ENCODE measurements at regions not wholly inside any gene's neighbourhood (a gene's known extent, or its start where the extent isn't known, plus 50 kb on each side); places are given as distances from the start of the nearest gene placed in this dataset.

DNA sequence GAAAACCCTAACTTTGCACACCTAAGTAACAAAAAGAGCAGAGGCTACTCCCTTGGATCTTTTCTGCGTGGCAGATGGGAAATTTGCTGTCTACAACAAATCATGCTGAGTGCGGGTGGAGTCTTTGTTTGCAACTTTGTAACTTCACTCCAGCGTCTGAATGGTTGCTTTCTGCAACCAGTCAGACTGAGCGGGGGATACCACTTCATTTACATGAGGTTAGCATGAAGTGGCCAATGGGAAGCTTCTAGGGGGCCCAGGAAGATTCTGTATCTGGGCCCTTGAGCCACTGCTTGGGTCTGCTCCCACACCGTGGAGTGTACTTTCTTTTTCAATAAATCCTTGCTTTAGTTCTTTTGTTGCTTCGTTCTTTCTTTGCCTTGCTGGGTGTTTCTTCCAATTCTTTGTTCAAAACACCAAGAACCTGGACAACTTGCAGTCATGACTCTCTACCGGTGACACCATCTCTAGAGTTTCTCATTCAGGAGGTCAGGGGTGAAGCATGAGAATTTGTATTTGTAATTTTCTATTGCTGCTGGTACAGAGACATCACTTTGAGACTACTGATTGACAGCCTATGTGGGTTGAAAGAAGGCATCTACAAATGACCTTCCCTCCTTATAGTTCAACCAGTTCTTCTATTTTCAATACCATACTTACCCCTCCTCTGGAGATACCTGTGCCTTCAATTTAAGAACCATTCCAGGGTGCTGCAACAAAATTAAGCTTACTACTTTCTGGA lies 55.8 kb upstream of the RC3H1 start (continued):
- TF ChIP-seq PRDM10 (IDR thresholded peaks at IDR 0.05; ENCODE audit: partially characterized antibody) (peak; percentile 92), SMAD3 (CRISPR knock-in tag; conservative IDR thresholded peaks at IDR 0.05) (no peak)

DNA sequence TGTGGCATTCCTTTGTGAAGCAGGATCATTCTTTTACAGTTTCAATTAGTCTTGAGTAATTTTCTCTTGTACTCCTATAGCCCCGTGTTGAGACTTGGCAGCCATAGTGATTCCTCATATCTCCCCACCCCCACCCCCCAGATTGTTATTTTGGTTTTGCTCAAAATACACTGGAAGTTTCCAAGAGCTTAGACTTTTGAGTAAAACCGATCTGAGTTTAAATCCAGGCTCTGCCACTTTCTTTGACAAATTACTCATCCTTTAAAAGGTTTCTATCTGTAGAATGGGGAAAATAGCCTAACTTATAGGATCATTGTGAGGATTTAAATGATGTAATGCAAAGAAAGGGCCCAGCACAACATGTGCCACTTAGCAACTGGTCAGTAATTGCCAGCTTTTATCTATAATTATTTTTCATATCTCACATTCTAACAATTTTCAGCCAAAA lies 53.1 kb upstream of the RC3H1 start:
- Histone ChIP-seq H3K4me3 (no peak overlapping the region), H3K27me3 (ENCODE audit: control insufficient read depth in 2 of 2, insufficient read depth in 2 of 2, low read length in 2 of 2) (no peaks in the 10 kb centered on the region), H2AFZ (ENCODE audit: low read depth, low read length) (peak overlapping the region; percentile 78), H3K4me2 (ENCODE audit: insufficient read depth, low read length) (no peak overlapping the region), H3K9me3 (replicated peaks; ENCODE audit: control insufficient read depth, insufficient read depth, low read depth, low read length) (no peaks in the 10 kb centered on the region), H3K9ac (ENCODE audit: insufficient read depth in 1 of 2, low read depth in 2 of 2, low read length in 2 of 2) (no peak overlapping the region), H3K36me3 (ENCODE audit: control insufficient read depth, insufficient read depth, low read length) (no peaks in the 10 kb centered on the region), H3K4me1 (replicated peaks in 1 of 2; ENCODE audit: control insufficient read depth in 2 of 2, insufficient read depth in 2 of 2, low read length in 2 of 2) (peaks cover 0 to 7% of the 10 kb centered on the region in 2 experiments; a peak in 2 of 5 replicates), H3K79me2 (ENCODE audit: control insufficient read depth, insufficient read depth, low read length) (no peaks in the 10 kb centered on the region), H3K27ac (ENCODE audit: extremely low read depth, low read depth, low read length) (peak overlapping the region; percentile 14; the same call in 1 of the 3 replicates), H4K20me1 (replicated peaks; ENCODE audit: control insufficient read depth, insufficient read depth, low read length) (no peaks in the 10 kb centered on the region), H3K9me1 (ENCODE audit: control insufficient read depth, insufficient read depth, low read length) (no peaks in the 10 kb centered on the region)
- FAIRE-seq (no peak), DNase-seq (ENCODE audit: extremely low read depth in 1 of 4, low spot score in 3 of 4) (peak in 1 of 4 experiments; percentile 31), ATAC-seq (peak; percentile 52)
- WGBS (ENCODE audit: insufficient coverage, low coverage, missing lambda C conversion rate), result 0% methylated on average over 2 of the region's 2 CpGs
- BruUV-seq (replicated peaks), result no TSS peak
- intact Hi-C loops (cut with micrococcal nuclease), result loop anchor here (2.0 to 10.0 kb wide), 5 partner anchors 206 to 1330 kb away; partner anchors contain the start of genes CENPL, DARS2 and ZBTB37
- CTCF ChIA-PET (ENCODE audit: low intra/inter-chr PET ratio), result interaction anchor here (0.7 to 1.8 kb wide), 4 partner anchors 22 to 1333 kb away, joined by 3 to 6 read pairs (median 4); no protein-coding TSS in a partner anchor
- in situ Hi-C loops (cut with MboI), result loop anchor here (10.0 to 25.0 kb wide), 2 partner anchors 660 to 1338 kb away; no protein-coding TSS in a partner anchor
- POLR2A ChIA-PET, result interaction anchor here (0.6 kb wide), 1 partner anchor 657 kb away, joined by 3 read pairs; no protein-coding TSS in a partner anchor
- TF ChIP-seq ZNF584 (CRISPR knock-in tag; IDR thresholded peaks at IDR 0.05; ENCODE audit: low read depth) (peak; percentile 81; the same call in 1 of the 2 replicates), ZNF253 (CRISPR knock-in tag; conservative IDR thresholded peaks at IDR 0.05) (no peak), ZNF134 (CRISPR knock-in tag; conservative IDR thresholded peaks at IDR 0.05) (no peak), NBN (IDR thresholded peaks at IDR 0.05; ENCODE audit: low read depth) (no peak), PTBP1 (IDR thresholded peaks at IDR 0.05; ENCODE audit: low read depth, low read length) (no peak), POLR2B (IDR thresholded peaks at IDR 0.05; ENCODE audit: low read depth, partially characterized antibody) (no peak), LEF1 (IDR thresholded peaks at IDR 0.05) (no peak), BMI1 (IDR thresholded peaks at IDR 0.05; ENCODE audit: low read length) (no peak), ZNF445 (CRISPR knock-in tag; IDR thresholded peaks at IDR 0.05; ENCODE audit: low read depth) (no peak), ILK (tag; IDR thresholded peaks at IDR 0.05; ENCODE audit: borderline replicate concordance, low read depth) (no peak), SMAD4 (CRISPR knock-in tag; conservative IDR thresholded peaks at IDR 0.05) (peak; percentile 54; the same call in 1 of the 2 replicates), POLR2AphosphoS5 (IDR thresholded peaks at IDR 0.05; ENCODE audit: control insufficient read depth, insufficient read depth, low read depth, low read length) (no peak), ZNF75A (CRISPR knock-in tag; IDR thresholded peaks at IDR 0.05) (no peak)
